ENCODE measurements at regions not wholly inside any gene's neighbourhood (a gene's known extent, or its start where the extent isn't known, plus 50 kb on each side); places are given as distances from the start of the nearest gene placed in this dataset.
A peak's percentile ranks its signal among the peaks of the same experiment; 100 is the strongest.
"Not testable (repeated sequence)": the region's sequence is repeated elsewhere in the genome, so short reads cannot be mapped to it uniquely, and the experiment has no call there.

DNA sequence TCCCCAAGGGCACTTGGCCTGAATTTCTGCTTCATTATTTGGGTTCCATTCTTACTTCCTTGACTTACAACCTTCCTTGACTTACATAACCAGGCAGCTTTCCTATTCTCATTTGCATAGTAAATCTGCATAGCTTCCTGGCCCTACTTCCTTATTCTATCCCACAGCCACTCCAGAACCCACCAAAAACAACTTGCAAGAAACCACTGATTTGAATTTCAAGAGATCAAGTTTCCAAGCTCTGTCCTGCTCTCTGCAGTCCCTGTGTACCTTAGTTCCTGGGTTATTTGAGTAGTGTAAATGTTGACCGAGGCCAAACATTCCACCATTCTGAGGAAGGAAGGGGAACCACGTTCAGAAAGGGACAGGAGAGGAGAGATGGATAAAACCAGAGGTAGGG, 603.3 kb downstream of the PTPRC start:
- no peak for DNase-seq

DNA sequence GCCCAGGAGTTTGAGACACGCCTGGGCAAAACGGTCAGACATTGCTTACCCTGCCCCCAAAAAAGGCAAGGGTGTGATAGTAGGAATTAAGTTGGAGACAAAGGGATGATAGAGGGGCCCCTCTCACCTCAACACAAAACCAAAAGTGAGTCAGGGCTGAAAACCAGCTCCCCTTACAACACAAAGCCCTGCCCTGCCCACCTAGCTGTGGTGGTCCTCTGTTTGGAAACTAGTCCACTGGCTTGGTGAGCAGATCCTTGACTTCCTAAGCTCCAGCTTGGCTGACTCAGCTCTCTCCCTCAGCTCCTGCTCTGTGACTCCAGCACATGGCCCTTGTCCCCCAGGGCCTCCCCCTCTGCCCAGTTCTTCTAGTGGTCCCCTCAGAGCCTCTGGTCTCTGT, 603.8 kb downstream of the PTPRC start:
- DNase-seq, result no peak

DNA sequence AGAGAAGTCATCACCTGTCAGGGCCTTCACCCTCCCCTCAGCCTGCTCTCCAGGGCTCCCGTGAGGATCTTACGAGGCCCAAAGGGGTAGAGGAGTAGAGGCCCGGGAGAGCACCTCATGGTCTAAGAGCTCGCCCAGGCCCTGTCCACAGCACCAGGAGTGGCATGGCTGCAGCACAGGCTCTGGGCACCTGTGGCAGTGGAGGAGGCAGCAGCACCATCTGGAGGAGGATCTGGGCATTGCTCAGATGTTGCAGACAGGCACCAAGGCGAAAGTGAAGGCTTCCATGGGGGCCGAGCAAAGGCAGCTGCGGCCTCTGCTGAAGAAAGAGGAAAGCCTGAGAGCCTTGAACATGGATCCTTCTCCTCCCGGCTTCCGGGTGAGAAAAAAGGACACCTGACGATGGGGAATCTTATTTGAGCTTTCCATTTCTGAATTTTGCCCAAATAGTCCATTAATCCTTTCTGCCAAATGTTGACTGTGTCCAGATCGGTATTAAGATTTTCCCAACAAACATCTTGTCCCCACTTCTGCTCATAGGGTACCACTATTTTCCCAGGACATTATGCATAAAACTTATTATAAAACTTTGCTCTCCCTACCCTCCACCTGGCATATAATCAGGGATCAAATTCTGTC, 604.7 kb downstream of the PTPRC start:
- DNase-seq, result peak; percentile 12

DNA sequence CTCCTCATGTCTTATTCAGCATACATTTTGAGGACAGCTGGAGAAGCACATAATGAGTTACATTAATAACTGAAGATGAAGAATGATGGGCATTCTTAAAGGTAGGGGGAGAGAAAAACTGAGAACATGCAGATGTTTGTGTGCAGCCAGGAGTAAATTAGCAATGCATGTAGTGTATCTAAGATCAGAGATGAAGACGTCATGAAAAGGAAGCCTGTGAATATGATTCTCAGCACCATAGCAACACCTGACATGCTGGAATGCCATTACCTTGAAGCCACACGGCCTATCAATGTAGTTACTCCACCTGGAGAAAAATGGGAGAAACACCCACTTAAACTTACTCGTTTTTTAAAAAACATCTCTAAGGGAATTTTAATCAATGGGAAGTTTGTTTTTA, 607.1 kb downstream of the PTPRC start:
- no peak for DNase-seq

DNA sequence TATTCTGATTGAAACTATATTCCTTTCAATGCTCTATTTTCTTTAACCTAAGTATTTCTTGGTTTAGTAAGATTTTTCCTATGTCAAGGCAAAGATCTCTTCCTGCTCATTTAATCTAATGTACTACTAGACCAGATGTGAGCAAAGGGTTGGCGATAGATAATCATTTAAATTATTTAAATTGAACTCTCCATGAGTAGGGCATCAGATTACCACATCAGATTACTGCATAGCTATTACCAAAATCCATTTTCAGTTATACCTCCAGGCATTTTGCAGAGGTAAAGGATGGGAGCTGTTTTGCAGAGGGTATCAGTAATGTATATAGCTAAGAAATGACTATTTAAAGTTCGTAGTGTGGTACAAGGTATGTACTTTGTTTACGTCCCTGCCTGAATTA, 607.9 kb downstream of the PTPRC start:
- no peak for DNase-seq

DNA sequence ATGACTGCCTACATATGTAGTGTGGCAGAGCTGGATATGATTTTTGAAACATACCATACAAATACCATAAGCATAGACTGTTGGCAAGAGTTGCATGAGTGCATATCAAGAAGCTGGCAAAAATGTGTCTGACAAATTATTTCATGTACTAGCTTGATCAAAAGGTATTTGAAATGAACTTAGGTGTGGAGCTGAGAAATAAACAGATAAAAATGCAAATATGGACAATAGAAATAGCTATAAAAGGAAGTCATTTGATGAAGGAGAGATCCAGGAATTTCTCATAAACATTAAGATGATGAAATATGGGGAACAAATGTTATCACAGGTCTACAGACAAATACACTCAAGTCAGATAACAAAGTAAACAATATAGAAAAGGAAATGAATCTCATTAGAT, 609.1 kb downstream of the PTPRC start:
- DNase-seq, result no peak

DNA sequence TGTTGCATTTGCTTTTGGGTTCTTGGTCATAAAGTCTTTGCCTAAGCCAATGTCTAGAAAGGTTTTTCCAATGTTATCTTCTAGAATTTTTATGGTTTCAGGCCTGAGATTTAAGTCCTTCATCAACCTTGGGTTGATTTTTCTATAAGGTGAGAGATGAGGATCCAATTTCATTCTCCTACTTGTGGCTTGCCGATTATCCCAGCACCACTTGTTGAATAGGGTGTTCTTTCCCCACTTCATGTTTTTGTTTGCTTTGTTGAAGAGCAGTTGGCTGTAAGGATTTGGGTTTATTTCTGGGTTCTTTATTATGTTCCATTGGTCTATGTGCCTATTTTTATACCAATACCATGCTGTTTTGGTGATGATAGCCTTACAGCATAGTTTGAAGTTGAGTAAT, 615.2 kb downstream of the PTPRC start:
- DNase-seq, result not testable (repeated sequence)

DNA sequence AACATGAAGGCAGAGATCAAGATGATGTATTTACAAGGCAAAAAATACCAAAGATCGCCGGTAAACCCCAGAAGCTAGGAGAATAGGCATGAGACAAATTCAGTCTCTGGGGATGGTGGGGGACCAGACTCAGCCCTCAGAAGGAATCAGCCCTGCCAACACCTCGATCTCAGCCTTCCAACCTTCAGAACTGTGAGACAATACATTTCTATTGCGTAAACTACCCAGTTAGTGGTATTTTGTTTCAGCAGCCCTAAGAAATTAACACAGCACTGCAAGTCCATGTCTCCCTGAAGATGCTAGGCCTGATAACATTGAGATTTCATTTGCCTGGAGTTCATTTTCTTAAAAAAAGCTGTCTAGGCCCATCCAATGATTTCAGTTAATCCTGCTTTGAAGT, 622.5 kb downstream of the PTPRC start:
- no peak for DNase-seq

DNA sequence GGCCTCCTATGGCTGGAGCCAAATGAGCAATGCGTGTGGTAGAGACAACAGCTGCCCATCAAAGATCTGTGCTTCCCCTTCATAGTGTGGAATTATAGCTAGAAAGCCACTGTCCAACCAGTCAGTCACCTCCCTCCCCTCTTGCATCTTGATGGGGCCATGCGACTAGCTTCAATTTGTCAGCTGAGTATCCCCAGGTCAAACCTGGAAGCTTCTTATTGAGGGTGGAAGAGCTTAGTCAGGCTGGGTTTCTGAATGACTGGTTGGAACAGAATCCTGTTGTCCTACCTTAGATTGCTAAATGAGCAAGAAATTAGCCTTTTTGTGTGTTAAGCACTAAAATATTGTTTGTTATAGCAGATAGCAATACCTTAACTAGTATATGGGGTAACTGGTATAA, 625.4 kb downstream of the PTPRC start:
- DNase-seq, result no peak

DNA sequence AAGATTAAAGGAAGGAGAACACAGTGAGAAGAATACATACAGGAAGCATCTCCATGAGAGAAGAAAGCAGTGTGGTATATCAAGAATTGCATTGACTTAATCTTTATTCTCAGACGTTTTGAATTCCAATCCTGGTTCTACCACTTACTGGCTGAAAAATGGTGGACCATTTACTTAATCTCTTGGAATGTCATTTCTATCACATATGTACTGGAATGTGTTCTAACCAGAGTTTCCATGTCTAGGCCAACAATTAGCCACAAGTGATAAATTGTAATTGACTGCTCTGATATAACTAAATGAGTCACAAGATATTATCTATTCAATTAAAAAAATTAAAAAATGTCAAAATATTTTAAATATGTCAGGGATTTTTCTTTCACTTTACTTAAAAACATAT, 626.1 kb downstream of the PTPRC start:
- no peak for DNase-seq

DNA sequence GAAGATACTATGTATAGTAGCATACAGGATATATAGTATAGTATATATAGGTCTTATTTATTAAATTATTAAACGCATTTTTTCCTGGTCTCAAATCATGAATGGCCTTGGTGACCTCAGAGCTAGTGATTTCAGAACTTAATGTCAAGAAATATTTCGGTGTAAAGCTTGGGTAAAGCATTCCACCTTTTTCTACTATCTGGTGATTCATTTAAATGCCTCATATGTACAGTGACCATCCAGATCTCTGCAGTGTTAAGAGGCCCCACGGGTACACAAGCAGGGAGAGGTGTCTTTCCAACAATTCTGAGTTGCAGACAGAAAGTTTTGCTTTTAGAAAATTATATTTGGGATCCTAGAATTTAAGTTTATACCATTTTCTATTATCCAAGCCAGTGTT, 626.5 kb downstream of the PTPRC start:
- no peak for DNase-seq

DNA sequence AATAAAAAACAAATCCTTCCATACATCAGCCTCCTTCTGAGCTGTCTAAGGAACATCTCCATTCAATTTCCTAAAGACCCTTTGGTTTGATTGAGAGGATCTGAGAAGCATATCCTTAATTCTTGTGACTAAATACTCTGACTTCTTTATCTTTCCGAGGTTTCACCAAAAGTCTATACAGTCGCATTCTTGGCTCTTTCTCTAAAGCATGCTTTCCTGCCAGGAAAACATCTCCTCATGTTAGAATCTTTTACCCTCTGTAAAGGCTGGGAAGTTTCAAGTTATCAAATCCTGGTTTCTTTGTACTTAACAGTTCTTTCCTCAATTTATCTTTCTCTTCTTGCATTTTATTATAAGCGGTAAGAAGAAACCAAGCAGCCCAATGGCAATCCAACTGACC, 630.4 kb downstream of the PTPRC start:
- DNase-seq, result no peak

DNA sequence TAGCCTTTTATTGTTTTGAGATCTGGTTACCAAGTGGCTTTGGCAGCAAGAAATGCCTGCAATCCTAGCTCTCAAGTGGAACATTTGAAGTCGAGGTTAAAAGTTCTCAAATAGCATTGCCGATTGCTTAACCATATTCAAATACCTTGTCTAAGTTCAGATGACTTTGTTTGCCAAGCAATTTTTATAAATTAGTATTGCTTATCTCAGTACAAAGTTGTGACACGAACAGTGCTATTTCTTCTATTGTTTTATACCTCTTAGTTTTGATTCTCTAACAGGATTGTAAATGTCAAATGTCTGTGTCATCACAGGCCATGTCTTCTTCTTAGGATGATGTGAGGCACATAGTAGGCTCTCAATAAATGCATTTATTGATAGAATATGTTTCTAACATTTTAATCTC, 633.3 kb downstream of the PTPRC start:
- DNase-seq, result no peak

DNA sequence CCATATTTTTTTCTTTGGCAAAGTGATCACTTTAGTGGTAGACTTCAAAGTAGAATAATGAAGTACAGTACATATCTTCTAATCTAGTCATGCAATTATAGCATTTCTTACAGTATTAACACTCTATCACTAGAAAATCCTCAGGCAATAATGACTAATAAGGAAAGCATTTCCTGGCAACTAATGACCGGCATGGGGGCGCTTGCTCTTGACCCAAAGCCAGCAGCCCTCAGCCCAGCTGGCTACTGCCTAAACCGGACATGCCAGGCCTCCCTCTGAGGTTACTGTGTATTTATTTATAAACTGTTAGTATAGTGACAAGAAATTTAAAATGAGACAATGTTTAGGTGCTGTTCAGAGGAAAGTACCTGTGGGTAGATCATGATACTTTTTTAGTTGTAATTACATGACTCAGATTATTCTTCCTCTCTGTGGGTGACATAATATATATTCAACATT, 633.8 kb downstream of the PTPRC start:
- no peak for DNase-seq

DNA sequence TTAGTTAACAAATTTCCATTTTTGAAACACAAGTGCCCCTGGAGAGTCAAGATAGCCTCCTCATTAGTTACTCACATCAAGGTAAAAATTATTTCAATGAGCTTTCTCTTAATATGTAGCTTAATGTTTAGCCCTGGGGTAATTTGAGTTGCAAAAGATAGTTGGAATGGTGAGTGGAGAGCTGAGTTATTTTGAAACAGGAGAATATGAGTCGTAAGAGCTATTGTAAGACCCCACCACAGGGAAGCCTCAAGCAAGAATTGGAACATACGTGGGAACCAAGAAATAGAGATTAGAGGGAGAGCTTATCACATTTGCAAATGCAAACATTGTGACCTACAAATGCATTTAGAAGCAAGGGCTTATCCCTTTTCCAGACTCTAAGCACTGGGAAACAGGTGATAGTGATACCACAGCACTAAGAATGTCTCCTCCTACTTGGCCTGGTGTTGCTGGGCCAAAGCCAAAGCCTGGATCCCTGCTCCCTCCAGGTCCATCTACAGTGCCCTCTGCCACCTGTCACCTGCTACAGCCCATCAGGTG, 635.1 kb downstream of the PTPRC start:
- no peak for DNase-seq

DNA sequence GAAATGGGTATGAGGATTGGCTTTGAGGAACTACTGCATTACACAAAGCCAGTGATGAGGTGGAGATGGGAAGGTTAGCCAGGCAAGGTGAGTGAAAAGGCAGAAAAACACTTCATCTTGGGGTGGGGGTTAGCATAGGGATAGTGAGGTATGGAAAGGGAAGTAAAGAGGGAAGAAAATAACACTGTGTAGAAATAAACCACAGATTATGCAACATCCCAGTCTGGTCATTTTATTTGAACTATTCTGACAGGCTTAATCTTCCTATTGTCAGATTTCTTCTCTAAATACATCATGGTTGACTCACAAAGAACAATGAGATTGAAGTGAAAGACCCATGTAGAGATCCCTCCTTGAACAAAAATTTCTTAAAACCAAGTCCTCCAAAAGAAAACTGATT, 640.2 kb downstream of the PTPRC start:
- DNase-seq, result no peak

DNA sequence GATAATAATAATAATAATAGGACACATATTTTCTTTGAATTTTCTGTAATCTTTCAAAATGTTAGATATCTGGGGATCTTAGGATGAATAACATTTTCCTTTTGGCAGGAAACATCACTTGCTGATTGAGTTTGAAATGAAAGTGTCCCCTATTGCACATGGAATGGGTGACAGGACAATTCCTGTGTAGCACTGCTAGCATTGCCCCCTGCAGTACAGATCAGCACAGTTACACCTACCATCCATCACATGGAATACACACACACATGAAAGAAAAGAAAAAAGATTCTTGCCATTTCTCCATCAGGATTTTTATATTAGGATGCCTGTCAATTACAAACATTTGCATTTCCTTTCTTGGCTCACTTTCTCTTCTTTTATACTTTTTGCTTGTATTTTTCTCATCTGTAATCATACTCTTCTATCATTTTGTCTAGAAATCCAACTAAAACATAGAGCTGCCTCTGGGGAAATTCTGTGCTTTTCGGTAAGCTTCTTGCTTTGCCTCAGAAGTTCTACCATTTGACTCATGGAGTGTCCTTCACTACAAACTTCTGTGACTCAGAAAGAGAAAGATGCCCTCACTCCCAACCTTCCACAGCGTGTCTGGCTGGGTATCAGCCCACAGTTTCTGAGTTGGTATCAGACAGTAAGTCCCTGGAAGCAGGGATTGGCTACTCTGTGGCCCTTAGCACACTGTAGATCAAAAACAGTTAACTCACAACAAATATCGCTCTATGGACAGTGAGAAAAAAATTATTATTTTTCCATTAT, 641.2 kb downstream of the PTPRC start:
- DNase-seq, result no peak

DNA sequence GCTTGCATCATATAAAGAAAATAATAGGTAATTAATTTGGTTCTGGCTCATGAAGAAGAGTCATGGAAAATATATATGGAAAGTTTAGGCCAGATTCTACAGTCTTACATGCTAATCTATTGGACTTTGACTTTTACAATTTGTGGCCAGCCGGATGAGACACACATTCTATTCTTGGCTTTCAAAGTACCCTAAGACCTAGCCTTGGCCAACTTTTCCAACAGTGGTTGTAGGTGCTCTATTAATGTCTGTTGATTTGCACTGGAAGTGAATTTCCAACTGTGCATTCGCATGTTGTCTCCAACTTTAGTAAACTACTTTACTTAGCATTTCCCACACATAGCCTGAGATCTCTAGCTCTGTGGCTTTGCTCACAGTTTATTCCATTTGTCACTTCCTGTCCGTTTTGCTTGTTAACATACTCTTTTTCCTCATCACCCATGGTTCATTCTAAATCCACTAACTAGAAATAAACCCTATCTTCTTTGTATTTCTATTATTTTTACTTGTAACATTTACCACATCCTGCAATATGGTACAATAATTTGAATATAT, 644.0 kb downstream of the PTPRC start:
- no peak for DNase-seq

DNA sequence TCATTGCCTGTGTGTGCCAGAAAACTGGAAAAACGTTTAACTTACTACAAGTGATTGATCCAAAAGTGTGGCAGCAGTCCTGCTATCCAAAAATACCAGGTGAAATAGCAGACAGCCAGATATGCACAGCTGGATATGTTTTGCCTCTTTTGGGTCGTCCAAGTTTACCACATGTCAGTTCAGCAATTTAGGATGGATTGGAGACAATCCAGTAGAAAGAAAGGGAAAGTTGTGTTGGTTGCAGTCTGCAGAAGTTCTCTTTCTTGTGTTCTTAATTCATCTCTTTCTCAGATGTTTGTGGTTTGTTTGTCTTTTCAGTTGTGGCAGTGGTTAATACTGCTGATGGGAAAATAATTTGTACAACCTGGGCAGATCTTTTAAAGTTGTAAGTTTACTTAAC, 645.0 kb downstream of the PTPRC start:
- DNase-seq, result no peak

DNA sequence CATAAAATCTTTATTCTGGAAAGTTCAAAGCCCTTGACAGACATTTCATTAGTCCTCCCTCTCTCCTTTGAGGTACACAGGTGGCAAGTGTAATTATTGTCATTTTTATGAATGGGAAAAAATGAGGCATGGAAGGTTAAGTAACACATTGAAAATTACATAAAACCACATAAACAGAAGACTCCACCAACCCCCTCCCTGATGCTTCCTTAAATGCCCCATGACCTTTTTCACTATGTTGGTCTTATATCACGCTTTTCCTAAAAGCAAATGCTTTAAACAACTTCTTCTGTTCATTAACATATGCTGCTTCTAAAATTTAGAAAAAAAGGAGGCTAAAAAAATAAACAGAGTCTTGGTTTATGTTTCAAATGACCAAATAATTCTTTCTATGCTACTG, 648.4 kb downstream of the PTPRC start:
- no peak for DNase-seq

DNA sequence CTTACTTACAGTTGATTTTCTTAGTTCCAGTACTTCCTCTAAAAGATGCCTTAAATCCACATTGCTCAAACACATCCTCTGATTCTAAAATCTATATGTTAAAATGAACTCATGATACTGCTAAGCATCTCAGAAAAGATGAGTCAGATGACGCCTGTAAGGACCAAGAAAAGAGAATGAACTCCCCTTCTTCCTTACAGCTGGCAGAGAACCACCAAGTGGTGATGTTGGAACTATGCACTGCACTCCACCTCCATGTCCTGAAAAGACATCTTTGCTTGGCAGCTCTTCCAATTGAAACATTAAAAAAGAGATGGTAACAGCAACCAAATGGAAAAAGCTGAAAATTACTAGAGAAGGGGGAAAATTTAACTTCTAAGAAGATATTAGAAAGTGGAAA, 648.8 kb downstream of the PTPRC start:
- DNase-seq, result no peak

DNA sequence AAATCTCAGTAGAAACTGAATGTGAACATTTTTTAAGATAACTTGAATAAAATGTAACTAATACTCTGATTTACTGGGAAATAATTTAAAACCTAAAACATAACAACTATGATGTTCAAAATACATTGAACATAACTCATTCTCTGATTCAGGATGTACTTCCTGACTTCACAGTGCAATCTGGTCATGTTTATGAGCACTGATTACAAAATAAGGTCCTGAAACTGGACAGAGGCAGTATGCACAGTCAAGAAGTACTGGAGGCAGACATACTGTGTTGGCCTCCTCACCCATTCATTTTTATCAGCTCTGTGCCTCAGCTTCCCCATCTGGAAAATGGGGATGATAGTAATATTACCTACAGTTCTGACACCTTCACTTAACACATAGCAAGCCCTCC, 651.3 kb downstream of the PTPRC start:
- DNase-seq, result no peak

DNA sequence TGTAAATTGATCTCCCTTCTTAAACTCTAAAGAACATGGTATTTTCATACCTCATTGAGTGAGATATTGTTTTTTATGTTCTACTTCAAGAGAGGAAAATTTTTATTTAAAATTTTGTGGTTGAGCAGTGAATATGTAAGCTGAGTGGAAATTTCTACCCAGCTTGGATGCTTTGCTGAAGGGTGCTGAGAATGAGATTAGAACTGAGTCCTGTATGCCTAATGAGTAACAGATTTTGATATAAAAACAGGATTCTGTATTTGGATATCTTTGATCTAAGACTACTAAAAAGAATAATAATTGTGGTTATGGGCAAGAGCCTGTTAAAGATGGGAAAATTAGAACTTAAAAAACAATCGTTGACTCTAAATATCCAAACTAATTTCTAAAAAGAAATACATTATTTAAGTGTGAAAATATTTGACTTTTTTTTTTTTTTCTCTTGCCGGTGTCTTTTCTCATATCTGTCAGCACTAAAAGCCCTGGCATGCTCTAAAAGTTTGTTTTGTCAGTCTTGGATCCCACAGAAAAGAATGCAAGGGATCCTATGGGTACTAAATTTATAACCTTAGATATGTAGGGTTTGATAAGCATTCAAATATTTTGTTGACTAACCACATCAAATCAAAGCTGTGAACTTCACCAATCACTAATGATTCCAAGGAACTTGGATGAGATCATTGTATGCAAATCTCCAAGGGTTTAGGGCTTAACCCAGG, 652.3 kb downstream of the PTPRC start:
- DNase-seq, result no peak

DNA sequence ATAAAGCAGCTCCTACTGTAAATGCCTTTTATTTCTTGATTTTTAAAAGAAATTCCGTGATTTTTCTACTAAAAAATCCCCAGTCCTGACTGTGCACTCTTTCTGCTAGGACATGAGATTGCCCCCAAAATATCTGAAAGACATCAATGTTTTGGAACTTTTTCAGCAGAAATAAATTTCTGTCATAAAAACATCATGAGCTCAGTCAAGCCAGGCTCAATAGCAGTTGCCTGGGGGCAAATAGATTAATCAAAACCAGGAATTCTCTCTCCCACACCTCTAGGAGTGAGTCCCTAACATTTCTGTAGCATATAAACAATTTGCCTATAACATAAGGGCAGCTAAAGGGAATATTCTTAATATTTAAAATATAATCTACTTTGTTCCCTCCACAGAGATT, 654.1 kb downstream of the PTPRC start:
- DNase-seq, result no peak
